Fibroblast of lung (primary cell): ENCODE measurements at regions not wholly inside any gene's neighbourhood (a gene's known extent, or its start where the extent isn't known, plus 50 kb on each side); places are given as distances from the start of the nearest gene placed in this dataset.

ENCODE experiments used
- EZH2 ChIP-seq: IDR thresholded peaks from 2 replicates; pipeline ENCODE4 v1.5.1; 2012; ENCODE audit warnings: low read length, control low read depth, mild to moderate bottlenecking; ENCODE audit errors: missing control alignments
- TF ChIP-seq, protein P1 (sequence below), 2 donors: IDR thresholded peaks in 1 of 2; conservative IDR thresholded peaks in 1 of 2; 1 replicate in 1 of 2; 2 replicates in 1 of 2; pipeline ENCODE4 v1.5.1; 2011 to 2012; ENCODE audit warnings: low read length in 2 of 2, control low read depth in 1 of 2, inconsistent platforms in 1 of 2, low read depth in 1 of 2, mild to moderate bottlenecking in 1 of 2

DNA sequence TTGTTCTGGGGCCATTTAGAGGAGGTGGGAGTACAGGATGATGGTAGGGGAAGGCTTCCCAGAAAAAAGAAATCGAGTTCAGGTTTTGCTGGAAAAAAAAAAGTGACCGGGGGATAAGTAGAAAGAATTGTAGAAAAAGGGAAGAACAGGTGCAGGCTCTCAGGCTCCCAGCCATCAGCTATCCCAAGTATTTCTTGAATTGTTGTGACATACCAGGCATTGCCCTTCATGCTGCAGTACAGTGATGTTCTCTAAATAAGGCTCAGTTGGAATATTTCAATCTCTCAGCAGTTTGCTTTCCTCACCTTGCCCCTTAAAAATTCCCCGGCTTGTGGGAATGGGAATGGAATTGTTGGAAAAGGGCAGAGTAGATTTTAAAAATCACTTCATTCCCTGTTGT is 82.5 kb upstream of the RGMA start:
- TF ChIP-seq, protein P1, sequence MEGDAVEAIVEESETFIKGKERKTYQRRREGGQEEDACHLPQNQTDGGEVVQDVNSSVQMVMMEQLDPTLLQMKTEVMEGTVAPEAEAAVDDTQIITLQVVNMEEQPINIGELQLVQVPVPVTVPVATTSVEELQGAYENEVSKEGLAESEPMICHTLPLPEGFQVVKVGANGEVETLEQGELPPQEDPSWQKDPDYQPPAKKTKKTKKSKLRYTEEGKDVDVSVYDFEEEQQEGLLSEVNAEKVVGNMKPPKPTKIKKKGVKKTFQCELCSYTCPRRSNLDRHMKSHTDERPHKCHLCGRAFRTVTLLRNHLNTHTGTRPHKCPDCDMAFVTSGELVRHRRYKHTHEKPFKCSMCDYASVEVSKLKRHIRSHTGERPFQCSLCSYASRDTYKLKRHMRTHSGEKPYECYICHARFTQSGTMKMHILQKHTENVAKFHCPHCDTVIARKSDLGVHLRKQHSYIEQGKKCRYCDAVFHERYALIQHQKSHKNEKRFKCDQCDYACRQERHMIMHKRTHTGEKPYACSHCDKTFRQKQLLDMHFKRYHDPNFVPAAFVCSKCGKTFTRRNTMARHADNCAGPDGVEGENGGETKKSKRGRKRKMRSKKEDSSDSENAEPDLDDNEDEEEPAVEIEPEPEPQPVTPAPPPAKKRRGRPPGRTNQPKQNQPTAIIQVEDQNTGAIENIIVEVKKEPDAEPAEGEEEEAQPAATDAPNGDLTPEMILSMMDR (conservative IDR thresholded peaks at IDR 0.05 in 1 of 2, IDR thresholded peaks at IDR 0.05 in 1 of 2; ENCODE audit: low read depth in 1 of 2, low read length in 2 of 2) = no peak
- TF ChIP-seq EZH2 = no peak
